SK-N-SH treated with all-trans-retinoic acid at 6 μM for 48 hours (cell line): ENCODE measurements at regions not wholly inside any gene's neighbourhood (a gene's known extent, or its start where the extent isn't known, plus 50 kb on each side); places are given as distances from the start of the nearest gene placed in this dataset.

ENCODE experiments used
- ATAC-seq: fragments of 200-7000 bp; cut with Tn5 transposase; 3 replicates; pipeline ENCODE4 v1.9.1; 2020; ENCODE audit warnings: mild to moderate bottlenecking, moderate library complexity
- ARNTL ChIP-seq: fragments of 450-650 bp; formaldehyde crosslinking; IDR thresholded peaks from 2 replicates; pipeline ENCODE4 v1.5.0; 2020; ENCODE audit warnings: low read depth, mild to moderate bottlenecking, moderate library complexity, borderline replicate concordance
- BACH2 ChIP-seq: fragments of 250-450 bp; sonication (Bioruptor Pico); IDR thresholded peaks from 2 replicates; pipeline ENCODE4 v1.9.0; 2021; ENCODE audit warnings: mild to moderate bottlenecking, borderline replicate concordance
- CREB5 ChIP-seq: fragments of 250-450 bp; sonication (Bioruptor Pico); IDR thresholded peaks from 2 replicates; pipeline ENCODE4 v1.5.1; 2020; ENCODE audit warnings: low read depth, mild to moderate bottlenecking, moderate library complexity
- CSDC2 ChIP-seq: fragments of 250-450 bp; sonication (Bioruptor Pico); IDR thresholded peaks from 2 replicates; pipeline ENCODE4 v1.5.0; 2020; ENCODE audit warnings: mild to moderate bottlenecking, moderate library complexity
- CSRNP3 ChIP-seq: fragments of 250-450 bp; sonication (Bioruptor Pico); IDR thresholded peaks from 2 replicates; pipeline ENCODE4 v1.5.1; 2021; ENCODE audit warnings: mild to moderate bottlenecking, moderate library complexity
- GLIS3 ChIP-seq: fragments of 250-450 bp; sonication (Bioruptor Pico); IDR thresholded peaks from 2 replicates; pipeline ENCODE4 v1.5.0; 2020; ENCODE audit warnings: mild to moderate bottlenecking, moderate library complexity
- ISL1 ChIP-seq: fragments of 250-450 bp; sonication (Bioruptor Pico); IDR thresholded peaks from 2 replicates; pipeline ENCODE4 v2.1.2; 2022; ENCODE audit warnings: mild to moderate bottlenecking, moderate library complexity
- OSR1 ChIP-seq: fragments of 250-450 bp; sonication (Bioruptor Pico); IDR thresholded peaks from 2 replicates; pipeline ENCODE4 v1.8.0; 2022; ENCODE audit warnings: moderate library complexity, mild to moderate bottlenecking, inconsistent platforms
- PATZ1 ChIP-seq: fragments of 250-450 bp; sonication (Bioruptor Pico); IDR thresholded peaks from 2 replicates; pipeline ENCODE4 v1.8.0; 2020; ENCODE audit warnings: mild to moderate bottlenecking, moderate library complexity, borderline replicate concordance
- POU6F1 ChIP-seq: fragments of 250-450 bp; sonication (Bioruptor Pico); IDR thresholded peaks from 2 replicates; pipeline ENCODE4 v1.8.0; 2021; ENCODE audit warnings: low read depth, mild to moderate bottlenecking, moderate library complexity, borderline replicate concordance
- PPARA ChIP-seq: fragments of 250-450 bp; sonication (Bioruptor Pico); IDR thresholded peaks from 2 replicates; pipeline ENCODE4 v1.5.0; 2020; ENCODE audit warnings: mild to moderate bottlenecking, borderline replicate concordance
- RARB ChIP-seq: fragments of 250-450 bp; sonication (Bioruptor Pico); IDR thresholded peaks from 2 replicates; pipeline ENCODE4 v1.8.0; 2021; ENCODE audit warnings: mild to moderate bottlenecking, moderate library complexity
- SNAI2 ChIP-seq: fragments of 250-450 bp; sonication (Bioruptor Pico); IDR thresholded peaks from 2 replicates; pipeline ENCODE4 v1.5.0; 2020; ENCODE audit warnings: mild to moderate bottlenecking, moderate library complexity
- TOX ChIP-seq: fragments of 250-450 bp; sonication (Bioruptor Pico); IDR thresholded peaks from 2 replicates; pipeline ENCODE4 v1.8.0; 2021; ENCODE audit warnings: mild to moderate bottlenecking, moderate library complexity, borderline replicate concordance
- TSHZ2 ChIP-seq: fragments of 250-450 bp; sonication (Bioruptor Pico); IDR thresholded peaks from 2 replicates; pipeline ENCODE4 v1.5.0; 2020; ENCODE audit warnings: mild to moderate bottlenecking, moderate library complexity
- ZC3H10 ChIP-seq: fragments of 250-450 bp; sonication (Bioruptor Pico); IDR thresholded peaks from 2 replicates; pipeline ENCODE4 v1.5.1; 2021; ENCODE audit warnings: mild to moderate bottlenecking, moderate library complexity
- ZFP3 ChIP-seq: fragments of 250-450 bp; sonication (Bioruptor Pico); IDR thresholded peaks from 2 replicates; pipeline ENCODE4 v1.5.0; 2020; ENCODE audit warnings: mild to moderate bottlenecking, moderate library complexity
- ZFP30 ChIP-seq: fragments of 450-650 bp; formaldehyde crosslinking; IDR thresholded peaks from 2 replicates; pipeline ENCODE4 v1.5.0; 2022; ENCODE audit warnings: mild to moderate bottlenecking, moderate library complexity
- ZNF565 ChIP-seq: fragments of 450-650 bp; formaldehyde crosslinking; conservative IDR thresholded peaks from 2 replicates; pipeline ENCODE4 v1.5.0; 2020; ENCODE audit warnings: low read depth, mild to moderate bottlenecking, moderate library complexity
- ZNF70 ChIP-seq: fragments of 450-650 bp; formaldehyde crosslinking; IDR thresholded peaks from 2 replicates; pipeline ENCODE4 v1.5.0; 2020; ENCODE audit warnings: mild to moderate bottlenecking, moderate library complexity
- ZNF8 ChIP-seq: fragments of 450-650 bp; formaldehyde crosslinking; IDR thresholded peaks from 2 replicates; pipeline ENCODE4 v1.5.0; 2020; ENCODE audit warnings: mild to moderate bottlenecking, moderate library complexity

- TF ChIP-seq ZNF565 (CRISPR knock-in tag) (no peak), ZNF70 (no peak), PPARA (CRISPR knock-in tag) (no peak)
- ATAC-seq: no peak
Observed at GRCh38 chr7:47042669-47043068, 539.2 kb downstream of the TNS3 start.

- TF ChIP-seq SNAI2 (CRISPR knock-in tag): no peak
- TF ChIP-seq OSR1 (CRISPR knock-in tag): no peak
- TF ChIP-seq TSHZ2 (CRISPR knock-in tag): no peak
- no peak for TF ChIP-seq POU6F1 (CRISPR knock-in tag)
- TF ChIP-seq PATZ1 (CRISPR knock-in tag): no peak
- TF ChIP-seq ARNTL (CRISPR knock-in tag): no peak
- no peak for TF ChIP-seq ZFP30 (CRISPR knock-in tag)
- TF ChIP-seq CSRNP3: no peak
- no peak for TF ChIP-seq PPARA (CRISPR knock-in tag)
- TF ChIP-seq ZC3H10: no peak
- no peak for TF ChIP-seq GLIS3
- no peak for TF ChIP-seq CREB5 (CRISPR knock-in tag)
- TF ChIP-seq BACH2 (CRISPR knock-in tag): no peak
- no peak for TF ChIP-seq ZNF8
- TF ChIP-seq TOX: no peak
- TF ChIP-seq CSDC2 (CRISPR knock-in tag): no peak
Observed at GRCh38 chr7:47040795-47041347, 541.0 kb downstream of the TNS3 start.

GRCh38 chr7:47039904-47040303 is 542.0 kb downstream of the TNS3 start:
- ATAC-seq: 0 out of 3 replicates have a peak, but pooled peaks have one; percentile 18
- TF ChIP-seq ZC3H10 (no peak), RARB (no peak), TSHZ2 (CRISPR knock-in tag) (no peak), CSRNP3 (no peak), TOX (no peak), ARNTL (CRISPR knock-in tag) (no peak), POU6F1 (CRISPR knock-in tag) (no peak), ZFP3 (CRISPR knock-in tag) (no peak), CSDC2 (CRISPR knock-in tag) (no peak), SNAI2 (CRISPR knock-in tag) (no peak), ISL1 (CRISPR knock-in tag) (no peak), OSR1 (CRISPR knock-in tag) (no peak)

More at GRCh38 chr7:47040795-47041347, 541.0 kb downstream of the TNS3 start:
- ATAC-seq: no peak
